HL-60 (cell line): ENCODE measurements at regions not wholly inside any gene's neighbourhood (a gene's known extent, or its start where the extent isn't known, plus 50 kb on each side); places are given as distances from the start of the nearest gene placed in this dataset.

Experiments
- DNase-seq, 2 experiments: peaks; one replicate each; pipeline ENCODE4 v3.0.0-alpha.2; 2010 to 2020; ENCODE audit warnings: low read depth in 1 of 2, low spot score in 1 of 2
- H3K27ac ChIP-seq: fragments of 250-450 bp; sonication (Bioruptor Pico); replicated peaks from 2 replicates; pipeline ENCODE4 v1.5.1; 2020; ENCODE audit warnings: mild to moderate bottlenecking, moderate library complexity
- H3K27me3 ChIP-seq: fragments of 250-450 bp; sonication (Bioruptor Pico); 2 replicates; pipeline ENCODE4 v1.5.1; 2021; ENCODE audit warnings: mild to moderate bottlenecking, moderate library complexity; ENCODE audit not compliant: insufficient read depth, poor library complexity, severe bottlenecking
- H3K4me3 ChIP-seq: replicated peaks from 2 replicates; pipeline ENCODE4 v1.5.1; 2011; ENCODE audit warnings: mild to moderate bottlenecking, control low read depth, low read length; ENCODE audit not compliant: insufficient read depth
- GABPA ChIP-seq: IDR thresholded peaks from 2 replicates; pipeline ENCODE4 v1.6.1; 2012; ENCODE audit warnings: low read depth
- POLR2AphosphoS5 ChIP-seq: IDR thresholded peaks from 2 replicates; pipeline ENCODE4 v1.6.1; 2012; ENCODE audit warnings: low read depth
- SPI1 ChIP-seq: IDR thresholded peaks from 2 replicates; pipeline ENCODE4 v1.6.1; 2012; ENCODE audit warnings: low read depth, mild to moderate bottlenecking, borderline replicate concordance
- TF ChIP-seq, protein P1 (sequence below): IDR thresholded peaks from 2 replicates; pipeline ENCODE4 v1.6.1; 2012; ENCODE audit warnings: low read depth; ENCODE audit not compliant: insufficient replicate concordance
- TF ChIP-seq, protein P2 (sequence below): IDR thresholded peaks from one replicate; pipeline ENCODE4 v1.5.1; 2011; ENCODE audit warnings: low read length, control low read depth, inconsistent platforms; ENCODE audit not compliant: insufficient read depth

DNA sequence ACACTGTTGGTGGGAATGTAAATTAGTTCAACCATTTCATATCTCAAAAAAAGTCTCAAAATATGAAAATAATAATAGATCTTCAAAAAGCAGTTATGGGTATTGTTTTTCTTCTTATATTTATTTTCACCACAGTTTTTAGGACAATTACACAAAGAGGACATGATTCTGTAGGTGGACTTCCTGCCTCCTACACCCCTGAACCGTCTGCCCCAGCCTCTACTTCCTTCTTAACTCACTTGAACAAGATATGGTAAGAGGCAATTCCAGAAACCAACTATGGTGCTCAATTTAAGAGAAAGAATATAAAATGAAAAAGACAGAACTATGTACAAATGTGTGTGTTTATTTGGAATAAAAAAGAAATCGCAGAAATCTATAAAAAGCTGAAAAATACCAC, 74.1 kb upstream of the MON1B start:
- H3K27me3 ChIP-seq = no peaks in the 10 kb centered on the region
- no peak for DNase-seq
- no peak overlapping the region for H3K27ac ChIP-seq
- no peak overlapping the region for H3K4me3 ChIP-seq
- TF ChIP-seq, protein P1, sequence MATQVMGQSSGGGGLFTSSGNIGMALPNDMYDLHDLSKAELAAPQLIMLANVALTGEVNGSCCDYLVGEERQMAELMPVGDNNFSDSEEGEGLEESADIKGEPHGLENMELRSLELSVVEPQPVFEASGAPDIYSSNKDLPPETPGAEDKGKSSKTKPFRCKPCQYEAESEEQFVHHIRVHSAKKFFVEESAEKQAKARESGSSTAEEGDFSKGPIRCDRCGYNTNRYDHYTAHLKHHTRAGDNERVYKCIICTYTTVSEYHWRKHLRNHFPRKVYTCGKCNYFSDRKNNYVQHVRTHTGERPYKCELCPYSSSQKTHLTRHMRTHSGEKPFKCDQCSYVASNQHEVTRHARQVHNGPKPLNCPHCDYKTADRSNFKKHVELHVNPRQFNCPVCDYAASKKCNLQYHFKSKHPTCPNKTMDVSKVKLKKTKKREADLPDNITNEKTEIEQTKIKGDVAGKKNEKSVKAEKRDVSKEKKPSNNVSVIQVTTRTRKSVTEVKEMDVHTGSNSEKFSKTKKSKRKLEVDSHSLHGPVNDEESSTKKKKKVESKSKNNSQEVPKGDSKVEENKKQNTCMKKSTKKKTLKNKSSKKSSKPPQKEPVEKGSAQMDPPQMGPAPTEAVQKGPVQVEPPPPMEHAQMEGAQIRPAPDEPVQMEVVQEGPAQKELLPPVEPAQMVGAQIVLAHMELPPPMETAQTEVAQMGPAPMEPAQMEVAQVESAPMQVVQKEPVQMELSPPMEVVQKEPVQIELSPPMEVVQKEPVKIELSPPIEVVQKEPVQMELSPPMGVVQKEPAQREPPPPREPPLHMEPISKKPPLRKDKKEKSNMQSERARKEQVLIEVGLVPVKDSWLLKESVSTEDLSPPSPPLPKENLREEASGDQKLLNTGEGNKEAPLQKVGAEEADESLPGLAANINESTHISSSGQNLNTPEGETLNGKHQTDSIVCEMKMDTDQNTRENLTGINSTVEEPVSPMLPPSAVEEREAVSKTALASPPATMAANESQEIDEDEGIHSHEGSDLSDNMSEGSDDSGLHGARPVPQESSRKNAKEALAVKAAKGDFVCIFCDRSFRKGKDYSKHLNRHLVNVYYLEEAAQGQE = no peak
- no peak for TF ChIP-seq GABPA
- TF ChIP-seq POLR2AphosphoS5 = no peak
- TF ChIP-seq, protein P2, sequence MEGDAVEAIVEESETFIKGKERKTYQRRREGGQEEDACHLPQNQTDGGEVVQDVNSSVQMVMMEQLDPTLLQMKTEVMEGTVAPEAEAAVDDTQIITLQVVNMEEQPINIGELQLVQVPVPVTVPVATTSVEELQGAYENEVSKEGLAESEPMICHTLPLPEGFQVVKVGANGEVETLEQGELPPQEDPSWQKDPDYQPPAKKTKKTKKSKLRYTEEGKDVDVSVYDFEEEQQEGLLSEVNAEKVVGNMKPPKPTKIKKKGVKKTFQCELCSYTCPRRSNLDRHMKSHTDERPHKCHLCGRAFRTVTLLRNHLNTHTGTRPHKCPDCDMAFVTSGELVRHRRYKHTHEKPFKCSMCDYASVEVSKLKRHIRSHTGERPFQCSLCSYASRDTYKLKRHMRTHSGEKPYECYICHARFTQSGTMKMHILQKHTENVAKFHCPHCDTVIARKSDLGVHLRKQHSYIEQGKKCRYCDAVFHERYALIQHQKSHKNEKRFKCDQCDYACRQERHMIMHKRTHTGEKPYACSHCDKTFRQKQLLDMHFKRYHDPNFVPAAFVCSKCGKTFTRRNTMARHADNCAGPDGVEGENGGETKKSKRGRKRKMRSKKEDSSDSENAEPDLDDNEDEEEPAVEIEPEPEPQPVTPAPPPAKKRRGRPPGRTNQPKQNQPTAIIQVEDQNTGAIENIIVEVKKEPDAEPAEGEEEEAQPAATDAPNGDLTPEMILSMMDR = no peak
- no peak for TF ChIP-seq SPI1

DNA sequence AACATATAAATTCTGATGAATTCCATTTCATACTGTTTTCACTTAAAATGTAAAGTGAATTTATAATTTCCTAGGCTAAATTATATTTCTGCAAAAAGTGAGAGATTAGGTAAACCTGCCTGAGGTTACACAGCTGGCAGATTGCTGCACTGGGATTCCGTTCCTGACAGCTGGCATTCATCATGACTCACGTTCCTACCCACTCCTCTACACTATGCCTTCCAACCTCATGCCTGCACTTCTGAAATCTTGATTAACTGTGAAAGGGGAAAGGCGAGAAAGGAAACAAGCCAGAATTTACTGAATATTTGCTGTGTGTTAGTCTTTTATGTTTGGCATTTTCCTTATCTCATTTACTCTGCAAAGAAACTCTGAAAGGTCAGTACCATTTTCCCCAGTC, 73.3 kb upstream of the MON1B start:
- Histone ChIP-seq H3K27me3 (no peaks in the 10 kb centered on the region), H3K27ac (no peak overlapping the region), H3K4me3 (no peak overlapping the region)
- no peak for DNase-seq
- TF ChIP-seq, protein P1 = no peak
- TF ChIP-seq, protein P2 = no peak
- TF ChIP-seq SPI1 = no peak
- no peak for TF ChIP-seq GABPA
- TF ChIP-seq POLR2AphosphoS5 = no peak

DNA sequence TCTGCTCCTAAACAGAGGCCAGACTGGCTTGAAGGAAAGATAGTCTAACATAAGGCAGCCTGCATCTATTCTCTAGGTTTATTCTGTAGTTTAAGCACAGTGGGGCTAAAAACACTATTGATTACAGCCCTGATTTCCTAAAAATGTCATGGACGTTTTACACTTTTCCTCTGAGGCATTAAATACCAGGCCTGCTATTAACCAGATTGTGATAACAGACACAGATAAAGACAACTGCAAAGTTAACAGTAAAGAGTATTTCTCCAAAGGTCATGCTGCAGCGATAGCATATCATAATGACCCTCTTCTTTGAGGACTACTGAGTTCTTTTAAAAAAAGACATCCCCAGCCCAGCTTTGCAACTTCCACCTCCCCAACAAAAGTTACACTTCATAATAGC, 59.6 kb upstream of the MON1B start:
- TF ChIP-seq, protein P1 = no peak
- TF ChIP-seq POLR2AphosphoS5 (no peak), GABPA (no peak), SPI1 (no peak)
- TF ChIP-seq, protein P2 = no peak
- no peak overlapping the region for H3K4me3 ChIP-seq

More for the DNA sequence above, 59.6 kb upstream of the MON1B start:
- H3K27me3 ChIP-seq = no peaks in the 10 kb centered on the region
- H3K27ac ChIP-seq = no peak overlapping the region
- no peak for DNase-seq
